CD4-positive, alpha-beta T cell treated with Interleukin-17A for 4 hours (primary cell): ENCODE measurements at regions not wholly inside any gene's neighbourhood (a gene's known extent, or its start where the extent isn't known, plus 50 kb on each side); places are given as distances from the start of the nearest gene placed in this dataset.
"Not testable (repeated sequence)": the region's sequence is repeated elsewhere in the genome, so short reads cannot be mapped to it uniquely, and the experiment has no call there.

Source experiments
- DNase-seq: peaks from one replicate; pipeline ENCODE4 v3.0.0-alpha.2; 2020; ENCODE audit warnings: mixed read lengths

DNA sequence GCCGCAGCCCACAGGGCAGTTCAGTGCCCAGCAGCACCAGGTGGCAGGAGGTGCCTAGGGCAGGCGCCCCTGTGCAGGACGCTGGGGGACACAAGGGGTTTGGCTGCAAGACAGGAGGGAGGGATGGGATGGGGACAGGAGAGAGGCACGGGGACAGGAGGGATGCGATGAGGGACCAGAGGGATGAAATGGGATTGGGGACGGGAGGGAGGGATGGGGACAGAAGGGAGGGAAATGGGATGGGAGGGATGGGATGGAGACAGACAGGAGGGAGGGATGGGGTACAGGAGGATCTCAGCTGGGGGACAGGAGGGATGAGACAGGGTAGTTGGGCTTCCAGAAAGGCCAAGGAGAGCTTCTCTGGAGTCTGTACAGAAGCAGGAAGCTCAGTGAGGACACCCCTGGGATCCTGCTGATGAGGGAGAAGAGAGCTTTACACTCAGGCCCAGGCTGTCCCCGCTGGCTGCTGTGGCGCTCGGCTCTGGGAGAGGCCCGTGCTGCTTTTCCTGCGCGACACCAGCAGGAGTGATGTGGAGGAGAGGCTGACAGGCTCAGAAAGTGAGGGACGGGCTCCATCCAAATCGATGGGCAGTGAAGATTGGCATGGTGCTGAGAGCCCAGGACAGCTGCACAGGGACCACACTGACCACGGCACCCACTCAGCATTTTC, 400.8 kb downstream of the SMOC2 start:
- no peak for DNase-seq

DNA sequence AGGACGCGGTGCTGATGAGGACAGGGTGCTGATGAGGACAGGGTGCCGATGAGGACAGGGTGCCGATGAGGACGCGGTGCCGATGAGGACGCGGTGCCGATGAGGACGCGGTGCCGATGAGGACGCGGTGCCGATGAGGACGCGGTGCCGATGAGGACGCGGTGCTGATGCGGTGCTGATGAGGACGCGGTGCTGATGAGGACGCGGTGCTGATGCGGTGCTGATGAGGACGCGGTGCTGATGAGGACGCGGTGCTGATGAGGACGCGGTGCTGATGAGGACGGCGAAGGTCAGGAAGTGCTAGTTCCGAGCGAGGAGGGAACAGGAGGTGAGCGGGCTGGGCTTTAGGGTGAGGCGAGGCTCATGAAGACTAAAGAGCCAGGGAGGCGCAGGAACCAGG, 399.9 kb downstream of the SMOC2 start:
- DNase-seq = peak; percentile 29

- not testable (repeated sequence) for DNase-seq
Measured at GRCh38 chr6:168840299-168840698, 399.3 kb downstream of the SMOC2 start.

DNA sequence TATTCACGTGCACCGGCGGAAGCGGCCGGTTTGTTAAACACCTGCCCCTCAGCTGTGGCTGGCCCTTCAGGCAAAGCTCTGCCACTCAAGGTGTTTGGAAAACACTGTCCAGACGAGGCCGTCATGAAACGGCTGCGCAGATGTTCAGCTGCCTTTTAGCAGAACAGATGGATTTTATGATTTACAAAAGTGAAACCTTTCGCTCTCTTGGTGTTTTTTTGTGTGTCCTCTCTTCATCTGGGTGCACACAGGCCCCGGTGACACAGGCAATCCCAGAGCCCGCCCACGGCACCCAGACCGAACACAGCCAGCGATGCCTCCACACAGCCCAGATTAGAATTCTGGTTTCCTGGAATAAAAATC, 397.0 kb downstream of the SMOC2 start:
- no peak for DNase-seq

GRCh38 chr6:168837254-168838036, 396.5 kb downstream of the SMOC2 start:
- DNase-seq = no peak

- DNase-seq = no peak
Measured at GRCh38 chr6:168835991-168836390, 395.0 kb downstream of the SMOC2 start.

GRCh38 chr6:168834801-168835200, 393.8 kb downstream of the SMOC2 start:
- DNase-seq = no peak

DNA sequence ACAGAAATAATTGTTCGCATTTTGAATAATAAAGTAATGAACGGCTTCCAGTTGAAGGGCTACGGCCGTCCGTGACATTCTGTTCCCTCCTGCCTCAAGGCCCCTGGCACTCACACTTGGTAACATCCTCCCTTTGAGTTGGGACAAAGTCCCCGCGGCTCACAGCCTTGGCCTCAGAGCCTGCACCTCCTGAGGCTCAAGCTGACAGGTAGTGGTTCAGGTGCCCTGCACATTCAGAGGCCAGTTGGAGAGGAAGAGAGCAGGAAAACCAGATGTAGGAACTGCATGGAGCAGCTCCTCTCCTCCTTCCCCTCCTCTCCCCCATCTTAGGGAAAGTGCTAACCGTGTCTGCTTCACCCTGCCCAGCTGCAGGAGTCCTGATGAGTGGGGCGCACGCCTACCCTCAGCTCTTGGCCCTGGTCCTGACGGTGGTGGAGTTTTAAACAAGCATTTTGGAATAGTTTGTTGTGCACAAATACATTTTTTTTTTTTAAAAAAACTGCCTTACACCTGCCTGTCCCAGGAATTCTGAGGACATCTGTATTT, 393.1 kb downstream of the SMOC2 start:
- no peak for DNase-seq

DNA sequence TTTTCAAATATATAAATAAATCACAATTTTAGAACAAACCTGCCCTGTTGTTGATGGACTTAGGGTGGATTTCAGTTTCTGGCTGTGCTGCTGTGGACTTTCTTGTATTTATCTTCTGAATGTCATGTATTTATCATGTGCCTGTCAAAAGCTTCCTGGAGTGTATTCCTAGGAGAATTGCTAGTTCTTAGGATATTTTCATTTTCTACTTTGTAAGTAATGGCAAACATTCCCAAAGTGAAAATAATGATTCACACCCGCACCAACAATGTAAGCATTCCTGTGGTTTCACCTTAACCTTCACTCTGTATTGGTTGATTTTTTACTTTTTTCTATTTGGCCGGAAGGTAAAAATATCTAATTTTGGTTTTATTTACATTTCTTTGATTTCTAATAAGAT, 387.8 kb downstream of the SMOC2 start:
- no peak for DNase-seq

GRCh38 chr6:168828035-168828434, 387.1 kb downstream of the SMOC2 start:
- DNase-seq = no peak

- DNase-seq = no peak
Measured at GRCh38 chr6:168827586-168827871, 386.5 kb downstream of the SMOC2 start.

- no peak for DNase-seq
Measured at GRCh38 chr6:168826726-168827585, 386.0 kb downstream of the SMOC2 start.

- no peak for DNase-seq
Measured at GRCh38 chr6:168826078-168826390, 385.1 kb downstream of the SMOC2 start.

GRCh38 chr6:168825226-168826077, 384.5 kb downstream of the SMOC2 start:
- DNase-seq = no peak

DNA sequence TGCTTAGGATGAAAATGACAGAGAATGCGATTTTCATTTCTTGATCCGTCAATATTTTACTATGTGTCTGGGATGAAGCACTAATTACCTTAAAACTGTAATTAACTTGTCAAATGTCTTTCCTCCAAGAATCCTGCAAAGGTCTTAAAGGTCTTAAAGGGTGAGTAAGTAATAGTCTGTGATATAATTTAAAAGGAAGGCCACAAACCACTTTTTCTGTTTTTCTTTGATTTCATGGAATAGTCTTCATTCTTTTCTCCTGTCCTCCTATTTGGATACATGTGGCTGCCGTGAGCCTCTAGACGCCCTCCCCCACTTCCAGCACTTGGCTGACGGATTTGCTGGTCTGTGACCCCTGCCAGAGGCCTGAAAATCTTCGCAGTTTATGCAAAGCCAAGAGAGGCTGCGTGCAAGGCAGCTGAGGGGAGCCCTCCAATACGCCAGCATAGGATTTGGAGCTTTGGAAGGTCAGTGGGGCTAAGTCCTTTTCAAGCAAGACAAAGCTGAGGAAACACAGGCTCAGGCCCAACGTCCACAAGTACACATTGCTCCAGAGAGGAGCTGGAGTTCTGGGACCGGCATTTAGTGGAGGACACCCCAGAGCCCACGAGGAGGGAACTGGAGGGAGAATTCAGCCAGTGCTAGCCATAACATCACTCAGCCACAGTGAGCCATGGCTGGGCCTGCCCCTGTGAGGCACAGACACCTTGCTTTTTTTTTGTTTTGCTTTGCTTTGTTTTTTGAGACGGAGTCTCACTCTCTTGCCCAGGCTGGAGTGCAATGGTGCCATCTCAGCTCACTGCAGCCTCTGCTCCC, 382.6 kb downstream of the SMOC2 start:
- DNase-seq = no peak

DNA sequence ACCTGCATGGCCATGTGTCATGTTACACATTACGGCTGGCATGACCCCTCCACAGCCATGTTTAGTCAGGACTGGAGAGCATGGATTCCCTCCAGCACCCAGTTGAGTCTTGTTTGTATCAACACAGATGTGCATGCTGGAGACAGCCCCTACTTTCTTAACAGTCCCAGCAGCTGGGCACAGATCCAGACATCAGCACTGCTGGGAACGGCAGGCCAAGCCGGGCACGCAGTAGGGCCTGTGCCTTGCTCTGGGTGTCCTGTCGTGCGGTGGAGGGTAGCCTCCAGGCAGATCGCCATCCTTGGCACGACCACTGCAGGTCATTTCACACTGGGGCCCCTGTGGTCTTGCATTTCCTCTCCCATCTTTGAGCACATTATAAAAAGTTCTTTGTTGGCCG, 381.4 kb downstream of the SMOC2 start:
- DNase-seq = no peak

- DNase-seq = no peak
Measured at GRCh38 chr6:168819546-168819945, 378.6 kb downstream of the SMOC2 start.

DNA sequence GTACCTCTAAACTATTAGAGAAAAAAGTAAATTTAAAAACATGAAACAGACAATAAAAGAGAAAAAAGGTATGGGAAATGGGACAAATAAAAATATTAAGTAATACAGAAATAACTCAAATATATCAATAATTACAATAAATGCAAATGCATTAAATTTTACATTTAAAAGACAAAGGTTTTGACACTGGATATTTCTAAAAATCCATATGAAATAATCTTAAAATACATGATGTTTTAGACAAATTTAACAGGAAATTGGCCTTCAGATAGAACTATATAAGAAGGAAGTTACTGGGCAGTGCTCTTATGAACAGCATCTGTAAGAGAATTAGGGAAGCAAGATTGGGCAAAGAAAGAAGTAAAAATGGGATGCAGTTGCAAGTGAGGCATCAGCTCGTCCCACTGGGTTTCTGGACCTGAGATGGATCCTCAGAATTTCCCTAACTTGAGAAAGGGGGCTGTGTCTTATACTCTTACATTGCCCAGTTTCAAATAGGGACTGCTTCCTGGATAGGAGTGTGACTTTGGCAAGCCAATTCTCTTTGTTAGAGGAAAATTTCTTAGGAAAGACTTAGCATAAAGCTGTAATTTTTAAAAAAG, 376.7 kb downstream of the SMOC2 start:
- no peak for DNase-seq

DNA sequence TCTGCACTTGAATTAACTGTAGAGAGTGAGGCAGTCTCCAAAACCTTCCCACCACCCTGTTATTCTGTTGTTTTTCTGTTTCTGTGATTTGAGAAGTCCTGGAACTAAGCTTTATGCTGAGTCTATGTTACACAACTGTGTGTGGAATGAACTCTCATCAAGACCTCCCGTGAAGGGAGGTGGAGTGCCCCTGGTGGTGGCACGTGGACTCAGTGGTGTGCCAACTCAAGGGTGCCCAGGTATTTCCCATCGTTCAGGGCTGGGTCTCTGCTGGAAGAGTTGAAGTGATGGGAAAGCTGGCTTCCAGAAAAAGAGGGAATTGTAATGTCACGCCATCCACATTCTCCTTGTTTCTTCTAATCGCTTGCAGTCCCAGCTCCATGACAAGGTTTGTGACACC, 374.2 kb downstream of the SMOC2 start:
- no peak for DNase-seq

GRCh38 chr6:168808232-168808631, 367.2 kb downstream of the SMOC2 start:
- no peak for DNase-seq

- DNase-seq = no peak
Measured at GRCh38 chr6:168804331-168804730, 363.3 kb downstream of the SMOC2 start.

- no peak for DNase-seq
Measured at GRCh38 chr6:168803874-168804273, 362.9 kb downstream of the SMOC2 start.
